GM18873 (cell line): ENCODE measurements at regions not wholly inside any gene's neighbourhood (a gene's known extent, or its start where the extent isn't known, plus 50 kb on each side); places are given as distances from the start of the nearest gene placed in this dataset.
"Not testable (repeated sequence)": the region's sequence is repeated elsewhere in the genome, so short reads cannot be mapped to it uniquely, and the experiment has no call there.

Source experiments
- ATAC-seq: cut with Tn5 transposase; IDR thresholded peaks from one replicate; pipeline ENCODE4 v1.9.1; 2021; ENCODE audit warnings: mild to moderate bottlenecking, moderate library complexity, moderate number of reproducible peaks; ENCODE audit not compliant: unreplicated experiment, low FRiP score

- ATAC-seq: not testable (repeated sequence)
These were observed 97.5 kb downstream of the ZNF664 start for GRCh38 chr12:124070394-124071074.

GRCh38 chr12:124071075-124071443 lies 98.0 kb downstream of the ZNF664 start:
- ATAC-seq: no peak

GRCh38 chr12:124073356-124074035 lies 100.5 kb downstream of the ZNF664 start:
- no peak for ATAC-seq

- ATAC-seq: no peak
These were observed 102.8 kb downstream of the ZNF664 start for GRCh38 chr12:124075841-124076240.

GRCh38 chr12:124077701-124078100 lies 104.7 kb downstream of the ZNF664 start:
- no peak for ATAC-seq

GRCh38 chr12:124078800-124079199 lies 105.8 kb downstream of the ZNF664 start:
- ATAC-seq: no peak

- no peak for ATAC-seq
These were observed 107.6 kb downstream of the ZNF664 start for GRCh38 chr12:124080649-124081048.

- no peak for ATAC-seq
These were observed 109.0 kb downstream of the ZNF664 start for GRCh38 chr12:124082012-124082411.

- no peak for ATAC-seq
These were observed 109.7 kb downstream of the ZNF664 start for GRCh38 chr12:124082687-124083086.

GRCh38 chr12:124083708-124084107 lies 110.7 kb downstream of the ZNF664 start:
- ATAC-seq: no peak

GRCh38 chr12:124085419-124086296 lies 112.6 kb downstream of the ZNF664 start:
- no peak for ATAC-seq

GRCh38 chr12:124086299-124086898 lies 113.4 kb downstream of the ZNF664 start:
- ATAC-seq: no peak

- no peak for ATAC-seq
These were observed 114.4 kb downstream of the ZNF664 start for GRCh38 chr12:124087266-124088051.

GRCh38 chr12:124088217-124088907 lies 115.3 kb downstream of the ZNF664 start:
- no peak for ATAC-seq

- ATAC-seq: not testable (repeated sequence)
These were observed 116.3 kb downstream of the ZNF664 start for GRCh38 chr12:124089181-124089914.

GRCh38 chr12:124091835-124092234 lies 118.8 kb downstream of the ZNF664 start:
- ATAC-seq: no peak

GRCh38 chr12:124092532-124092931 lies 119.5 kb downstream of the ZNF664 start:
- not testable (repeated sequence) for ATAC-seq

GRCh38 chr12:124093297-124093696 lies 120.3 kb downstream of the ZNF664 start:
- ATAC-seq: no peak

- ATAC-seq: no peak
These were observed 121.2 kb downstream of the ZNF664 start for GRCh38 chr12:124094188-124094587.
